ENCODE measurements at regions not wholly inside any gene's neighbourhood (a gene's known extent, or its start where the extent isn't known, plus 50 kb on each side); places are given as distances from the start of the nearest gene placed in this dataset.
"Not testable (repeated sequence)": the region's sequence is repeated elsewhere in the genome, so short reads cannot be mapped to it uniquely, and the experiment has no call there.

- peak; percentile 85 to 88 for DNase-seq
Measured at GRCh38 chr3:109806929-109807328, 469.6 kb upstream of the DPPA4 start.

- no peak for DNase-seq
Measured at GRCh38 chr3:109809513-109809912, 472.2 kb upstream of the DPPA4 start.

- DNase-seq = no peak
Measured at GRCh38 chr3:109818081-109818480, 480.7 kb upstream of the DPPA4 start.

- no peak for DNase-seq
Measured at GRCh38 chr3:109819734-109820133, 482.4 kb upstream of the DPPA4 start.

GRCh38 chr3:109825971-109826810 lies 488.8 kb upstream of the DPPA4 start:
- DNase-seq = no peak

GRCh38 chr3:109831403-109831802 lies 494.1 kb upstream of the DPPA4 start:
- DNase-seq = no peak

- DNase-seq = no peak
Measured at GRCh38 chr3:109835958-109836357, 498.6 kb upstream of the DPPA4 start.

- no peak for DNase-seq
Measured at GRCh38 chr3:109851854-109852253, 514.5 kb upstream of the DPPA4 start.

- no peak for DNase-seq
Measured at GRCh38 chr3:109852283-109852682, 514.9 kb upstream of the DPPA4 start.

GRCh38 chr3:109853077-109853731 lies 515.9 kb upstream of the DPPA4 start:
- no peak for DNase-seq

- DNase-seq = no peak
Measured at GRCh38 chr3:109863701-109864100, 526.4 kb upstream of the DPPA4 start.

- no peak for DNase-seq
Measured at GRCh38 chr3:109864452-109864851, 527.1 kb upstream of the DPPA4 start.

- no peak for DNase-seq
Measured at GRCh38 chr3:109869586-109869985, 532.2 kb upstream of the DPPA4 start.

GRCh38 chr3:109874896-109875708 lies 537.8 kb upstream of the DPPA4 start:
- DNase-seq = no peak

GRCh38 chr3:109877616-109878015 lies 540.3 kb upstream of the DPPA4 start:
- DNase-seq = not testable (repeated sequence)

GRCh38 chr3:109882144-109882543 lies 544.8 kb upstream of the DPPA4 start:
- DNase-seq = no peak

GRCh38 chr3:109887293-109887692 lies 549.9 kb upstream of the DPPA4 start:
- no peak for DNase-seq

GRCh38 chr3:109888026-109888425 lies 550.7 kb upstream of the DPPA4 start:
- no peak for DNase-seq

GRCh38 chr3:109897734-109898133 lies 560.4 kb upstream of the DPPA4 start:
- no peak for DNase-seq

- no peak for DNase-seq
Measured at GRCh38 chr3:109899925-109900324, 562.6 kb upstream of the DPPA4 start.

- DNase-seq = no peak
Measured at GRCh38 chr3:109900783-109901182, 563.4 kb upstream of the DPPA4 start.

GRCh38 chr3:109902549-109902948 lies 565.2 kb upstream of the DPPA4 start:
- DNase-seq = no peak

- DNase-seq = no peak
Measured at GRCh38 chr3:109903100-109903499, 565.8 kb upstream of the DPPA4 start.

- DNase-seq = no peak
Measured at GRCh38 chr3:109910772-109911171, 573.4 kb upstream of the DPPA4 start.
